GM21528 (cell line): ENCODE measurements at regions not wholly inside any gene's neighbourhood (a gene's known extent, or its start where the extent isn't known, plus 50 kb on each side); places are given as distances from the start of the nearest gene placed in this dataset.
A peak's percentile ranks its signal among the peaks of the same experiment; 100 is the strongest.
"Not testable (repeated sequence)": the region's sequence is repeated elsewhere in the genome, so short reads cannot be mapped to it uniquely, and the experiment has no call there.

Source experiments
- ATAC-seq: cut with Tn5 transposase; IDR thresholded peaks from one replicate; pipeline ENCODE4 v1.9.1; 2021; ENCODE audit warnings: mild to moderate bottlenecking, moderate library complexity; ENCODE audit not compliant: unreplicated experiment, low FRiP score

DNA sequence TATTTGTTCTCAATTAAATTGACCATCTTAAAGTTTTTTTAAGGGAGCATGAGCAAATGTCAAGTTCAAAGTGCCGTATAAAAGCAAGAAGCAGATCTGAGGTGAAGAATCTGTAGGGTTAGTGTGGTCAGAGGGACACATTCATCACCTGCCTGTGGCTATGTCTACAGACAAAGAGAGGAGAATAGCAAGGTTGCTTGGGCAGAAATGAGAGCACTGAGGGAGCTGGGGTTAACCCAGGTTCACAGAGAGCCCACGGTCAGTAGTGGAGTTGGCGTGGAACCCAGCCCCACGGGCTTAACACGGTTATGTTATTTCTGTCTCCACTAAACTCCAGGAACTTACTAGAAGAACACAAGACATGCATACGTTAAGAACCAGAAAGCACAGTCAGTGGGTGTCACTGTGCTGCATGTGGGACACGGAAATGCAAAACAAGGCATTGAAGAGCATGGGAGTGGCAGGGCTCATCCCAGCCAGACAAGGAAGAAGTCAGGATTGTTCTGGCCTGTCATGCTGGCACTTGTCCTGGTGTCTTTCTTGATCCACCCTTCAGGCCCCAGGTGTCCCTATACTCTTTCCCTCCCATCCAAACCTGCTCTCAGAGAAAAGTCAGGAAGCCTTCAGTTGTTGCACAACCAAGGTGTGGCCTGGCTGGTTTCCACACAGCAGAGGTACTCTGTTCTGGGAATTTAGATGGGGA lies 95.5 kb upstream of the IVNS1ABP start:
- no peak for ATAC-seq

DNA sequence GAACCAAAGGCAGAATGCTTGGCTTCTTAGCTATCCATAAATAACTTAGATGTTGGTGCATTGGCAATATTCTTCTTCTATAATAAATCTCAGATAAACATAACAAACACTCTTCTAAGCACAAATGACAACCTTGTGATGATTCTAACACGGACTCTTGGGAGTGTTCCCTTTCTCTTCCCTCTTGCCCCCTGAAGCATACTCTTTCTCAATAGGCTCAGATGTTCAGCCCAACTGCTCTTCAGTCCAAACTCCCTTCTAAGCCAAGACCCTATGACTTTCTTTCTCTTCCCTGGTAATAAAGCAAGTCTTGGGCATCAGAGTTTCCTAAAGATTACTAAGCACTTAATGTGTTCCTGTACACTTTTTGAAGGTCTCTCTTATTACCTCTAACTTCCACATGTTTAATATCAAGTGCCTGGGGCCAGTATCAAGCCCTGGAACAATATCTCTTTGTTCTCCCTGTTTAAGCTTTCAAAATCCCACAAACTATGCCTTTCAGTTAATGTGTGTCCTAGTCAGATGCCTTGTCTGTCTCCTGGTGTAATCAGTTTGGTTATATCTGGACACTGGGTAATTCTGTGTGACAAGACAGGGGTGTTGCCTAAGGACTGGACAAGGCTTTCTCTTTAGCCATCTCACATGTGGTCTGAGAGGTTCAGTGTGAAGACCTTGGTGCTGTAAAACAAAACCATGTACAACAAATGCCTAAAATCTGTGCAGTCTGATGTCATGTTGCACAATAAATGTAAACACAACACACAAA lies 92.9 kb upstream of the IVNS1ABP start:
- ATAC-seq, result no peak

DNA sequence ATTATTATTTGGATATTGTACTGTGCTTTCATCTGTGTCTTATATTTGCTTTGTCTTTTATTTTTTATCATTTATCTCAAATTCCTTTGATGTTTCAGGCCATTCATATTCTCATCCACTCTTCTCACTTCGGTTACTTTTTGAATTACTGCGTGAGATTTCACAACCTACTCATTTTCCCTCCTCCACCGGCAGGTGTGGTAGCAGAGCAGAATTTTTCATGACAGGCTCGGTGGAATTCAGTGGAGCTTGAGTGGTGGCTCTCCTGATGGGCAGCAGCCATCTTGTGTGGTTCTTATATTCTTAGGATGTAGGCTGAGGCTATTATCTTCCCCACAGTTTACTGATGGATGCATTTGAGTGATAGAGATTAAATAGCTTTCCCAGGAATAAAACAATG lies 92.3 kb upstream of the IVNS1ABP start:
- ATAC-seq, result no peak

DNA sequence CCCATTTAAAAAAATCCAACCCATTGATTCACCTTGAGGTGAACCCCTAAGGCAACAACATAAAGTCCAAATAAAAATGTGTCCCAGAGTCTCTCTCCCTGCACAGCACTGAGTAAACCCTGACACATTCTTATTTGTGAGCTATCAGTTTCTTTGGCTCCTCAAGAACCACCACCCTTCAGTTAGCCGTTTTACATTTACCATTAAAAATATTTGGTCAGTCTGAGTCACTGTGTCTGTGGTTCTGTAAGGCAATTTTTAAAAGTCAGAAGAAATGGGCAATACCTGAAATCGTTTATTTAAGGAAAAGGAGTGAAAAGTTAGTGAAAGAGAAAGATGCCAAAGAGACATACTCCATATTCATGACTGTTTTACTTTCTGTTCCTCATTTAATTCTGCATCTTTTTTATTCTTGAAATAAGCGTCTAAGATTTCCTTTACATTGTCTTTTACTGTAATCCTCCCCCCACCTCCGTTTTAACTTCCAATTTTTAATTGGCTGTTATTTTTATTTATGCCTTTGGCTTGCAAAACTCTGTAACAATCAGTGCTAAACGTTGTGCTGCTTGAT lies 91.7 kb upstream of the IVNS1ABP start:
- ATAC-seq, result no peak

DNA sequence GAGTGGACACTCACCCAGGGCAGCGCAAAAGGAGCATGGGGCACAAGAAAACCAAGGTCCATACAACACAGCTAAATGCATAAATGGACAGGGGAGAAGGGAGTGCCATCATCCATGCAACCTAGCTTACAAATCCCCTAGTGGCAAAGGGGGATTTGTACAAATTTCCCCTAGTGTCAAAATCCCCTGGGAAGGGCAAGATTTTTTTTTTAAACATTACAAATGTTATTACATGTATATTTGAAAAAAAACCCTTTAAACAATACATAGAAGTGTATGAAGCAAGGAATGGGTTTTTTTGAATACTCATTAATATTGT lies 89.6 kb upstream of the IVNS1ABP start:
- ATAC-seq, result no peak

DNA sequence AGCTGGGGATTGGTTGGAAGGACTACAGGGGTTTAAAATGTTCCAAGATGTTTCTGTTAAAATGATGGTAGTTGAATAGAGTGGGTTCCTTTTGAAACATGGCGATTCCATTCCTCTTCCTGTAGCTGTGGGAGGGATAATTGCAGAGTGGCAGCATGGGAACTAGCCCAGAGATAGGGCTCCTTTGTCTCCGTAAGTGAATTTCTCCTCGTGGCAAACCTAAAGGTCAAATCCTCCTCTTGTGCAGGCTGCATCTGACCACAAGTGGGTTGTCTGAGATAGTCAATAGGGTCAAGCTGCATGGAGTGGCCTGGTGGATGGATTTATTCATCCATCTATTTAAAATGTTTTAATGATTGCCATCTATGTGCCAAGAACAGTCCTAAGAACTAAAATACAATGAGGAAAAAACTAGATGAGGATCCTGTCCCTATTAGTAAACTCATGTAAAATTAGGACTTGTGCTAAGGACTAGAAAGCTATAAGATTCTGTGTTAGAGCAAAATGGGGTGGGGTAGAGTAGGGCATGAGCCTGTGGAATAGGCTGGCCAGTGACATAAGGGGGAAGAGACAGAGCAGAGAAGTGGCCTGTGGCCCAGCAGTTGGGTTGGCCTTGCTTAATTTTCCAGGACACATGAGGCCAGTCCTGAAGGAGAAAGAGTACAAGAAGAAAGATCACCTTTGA lies 89.1 kb upstream of the IVNS1ABP start:
- no peak for ATAC-seq

DNA sequence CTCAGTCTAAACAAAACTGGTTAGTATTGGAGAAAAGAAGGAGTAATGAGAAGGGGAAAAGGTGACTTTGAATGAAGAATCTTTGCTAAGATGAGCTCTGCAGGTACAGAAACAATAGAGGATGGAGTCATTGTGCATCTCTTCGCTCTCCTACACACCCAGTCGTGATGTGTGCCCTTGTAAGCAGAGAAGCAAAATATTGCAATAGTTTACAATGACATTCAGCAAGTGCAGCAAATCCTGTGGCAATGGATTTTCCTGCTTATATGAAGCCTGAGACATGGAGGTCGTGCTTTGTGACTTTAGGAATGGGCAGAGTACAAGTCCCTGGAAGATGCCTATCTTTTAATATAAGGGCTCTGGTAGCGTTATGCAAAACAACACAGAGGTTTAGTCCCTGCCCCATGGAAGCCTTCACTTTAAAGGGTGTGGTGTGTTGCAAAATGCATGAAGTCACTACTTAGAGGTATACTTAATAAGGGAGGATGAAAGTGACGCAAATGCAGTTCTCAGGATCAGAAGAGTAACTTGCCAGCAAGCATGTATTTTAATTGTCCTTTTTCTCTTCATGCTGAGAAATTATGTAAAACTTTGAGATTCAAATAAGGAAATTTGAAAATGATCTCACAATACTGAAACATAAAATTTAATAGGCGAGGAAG lies 88.0 kb upstream of the IVNS1ABP start:
- no peak for ATAC-seq

DNA sequence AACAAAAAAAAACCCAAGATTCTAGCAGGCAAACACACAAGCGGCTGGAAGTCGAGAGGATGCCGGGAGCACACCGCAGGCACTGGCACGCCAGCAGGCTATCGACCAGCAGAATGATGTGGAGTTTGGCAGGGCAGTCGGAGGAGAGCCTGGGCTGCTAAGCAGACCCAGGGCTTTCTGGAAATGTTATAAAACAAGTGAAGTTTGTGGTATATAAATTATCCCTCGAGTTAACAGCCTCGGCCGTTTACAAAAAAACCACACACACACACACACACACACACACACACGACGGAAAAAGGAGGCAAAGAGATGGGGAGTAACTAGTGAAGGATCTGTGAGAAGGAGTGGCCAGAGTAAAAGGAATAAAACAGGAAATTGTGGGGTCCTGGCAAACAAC lies 87.2 kb upstream of the IVNS1ABP start:
- no peak for ATAC-seq

DNA sequence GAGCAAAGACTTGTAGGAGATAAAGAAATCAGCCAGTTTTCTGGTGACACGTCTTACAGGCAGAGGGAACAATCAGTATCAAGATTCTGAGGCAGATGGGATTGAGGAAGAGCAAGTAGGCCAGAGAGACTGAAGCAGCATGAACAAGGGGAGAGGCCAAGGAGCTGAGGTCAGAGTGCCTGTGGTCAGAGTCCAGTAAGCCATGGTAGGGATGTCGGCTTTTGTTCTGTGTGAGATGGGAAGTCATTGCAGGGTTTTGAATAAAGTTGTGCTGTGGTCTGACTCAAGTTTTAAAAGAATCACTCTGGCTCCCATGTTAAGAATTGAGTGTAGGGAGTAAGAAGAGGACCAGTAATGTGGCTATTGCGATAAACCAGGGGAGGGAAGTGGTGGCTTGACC lies 85.9 kb upstream of the IVNS1ABP start:
- no peak for ATAC-seq

DNA sequence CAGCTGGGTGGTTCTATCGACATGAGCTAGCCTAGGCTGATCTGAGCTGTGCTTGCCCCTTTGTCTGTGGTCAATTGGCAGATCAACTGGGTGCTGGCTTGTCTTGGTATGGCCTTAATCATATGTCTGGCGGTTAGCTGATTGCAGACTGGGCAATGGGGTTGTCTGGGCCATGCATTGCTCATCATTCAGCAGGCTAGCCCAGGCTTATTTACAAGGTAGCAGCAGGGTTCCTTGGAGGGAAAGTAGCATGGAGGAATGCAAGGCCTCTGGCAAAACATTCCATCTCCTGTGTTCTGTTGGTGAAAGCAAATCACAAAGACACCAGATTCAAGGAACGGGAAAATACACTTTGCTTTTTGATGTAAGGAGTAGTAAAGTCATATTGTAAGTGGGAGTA lies 84.0 kb upstream of the IVNS1ABP start:
- ATAC-seq, result no peak

DNA sequence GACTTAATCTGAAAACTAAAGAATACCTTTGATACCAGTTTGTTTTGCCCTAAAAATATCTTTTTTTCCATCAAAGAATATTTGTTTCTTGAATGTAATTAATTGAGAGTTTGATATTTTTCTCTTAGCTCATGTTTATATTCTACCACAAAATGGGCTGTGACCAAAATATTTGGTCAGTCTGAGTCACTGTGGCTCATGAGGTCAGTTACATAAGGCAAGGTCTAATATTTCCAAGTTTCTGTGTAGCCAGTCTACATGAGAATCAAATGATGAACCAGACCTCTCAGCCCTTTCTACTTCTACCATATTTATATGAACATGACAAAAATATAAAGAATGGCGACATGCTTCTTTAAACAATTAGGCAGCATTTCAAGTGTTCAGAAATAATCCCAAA lies 83.0 kb upstream of the IVNS1ABP start:
- no peak for ATAC-seq

DNA sequence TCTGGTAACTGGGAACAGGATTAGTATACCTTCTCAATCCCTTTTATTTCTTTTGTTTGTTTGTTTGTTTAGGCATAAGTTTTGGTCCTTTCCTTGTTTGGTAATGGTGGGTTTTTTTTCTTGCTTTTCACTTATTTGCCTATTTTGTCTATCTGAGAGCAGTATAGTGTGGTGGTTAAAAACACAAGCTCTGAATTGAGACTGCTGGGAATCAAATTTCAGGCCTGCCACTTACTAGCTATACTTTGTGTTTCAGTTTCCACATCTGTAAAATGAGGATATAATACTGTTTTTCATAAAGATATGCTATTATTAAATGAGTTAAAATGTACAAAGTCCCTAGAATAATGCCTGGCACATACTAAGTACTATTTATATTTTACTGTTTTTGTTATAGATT lies 81.6 kb upstream of the IVNS1ABP start:
- peak; percentile 64 for ATAC-seq

DNA sequence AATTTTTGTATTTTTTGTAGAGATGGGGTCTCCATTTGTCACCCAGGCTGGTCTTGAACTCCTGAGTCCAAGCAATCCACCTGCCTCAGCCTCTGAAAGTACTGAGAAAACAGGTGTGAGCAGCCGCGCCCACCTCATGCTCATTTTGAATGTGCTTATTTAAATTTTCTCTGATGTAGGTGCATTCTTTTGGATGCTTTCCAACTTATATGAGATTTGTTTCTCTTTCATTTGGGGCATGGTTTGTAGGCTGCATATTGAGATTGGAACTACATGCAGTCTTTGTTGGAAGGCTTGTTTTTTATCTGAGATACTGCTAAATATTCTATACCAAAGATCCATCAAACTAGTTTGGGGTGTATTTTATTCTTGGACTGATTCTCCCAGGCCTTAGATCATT lies 81.0 kb upstream of the IVNS1ABP start:
- no peak for ATAC-seq

DNA sequence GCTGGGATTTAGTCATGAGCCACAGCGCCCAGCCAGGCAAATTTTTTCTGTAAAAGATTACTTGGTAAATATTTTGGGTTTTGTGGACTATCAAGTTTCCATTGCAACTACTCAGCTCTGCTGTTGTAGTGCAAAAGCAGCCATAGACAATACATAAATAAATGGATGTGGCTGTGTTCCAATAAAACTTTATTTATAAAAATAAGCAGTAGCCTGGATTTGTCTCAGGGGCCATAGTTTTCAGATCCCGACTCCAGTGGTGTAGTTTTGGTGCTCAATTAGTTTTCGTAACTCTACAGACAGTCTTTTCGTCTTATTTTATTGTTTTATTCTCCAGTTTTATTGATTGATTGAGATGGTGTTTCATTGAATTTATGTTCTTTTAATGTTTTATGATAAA lies 80.1 kb upstream of the IVNS1ABP start:
- ATAC-seq, result no peak

DNA sequence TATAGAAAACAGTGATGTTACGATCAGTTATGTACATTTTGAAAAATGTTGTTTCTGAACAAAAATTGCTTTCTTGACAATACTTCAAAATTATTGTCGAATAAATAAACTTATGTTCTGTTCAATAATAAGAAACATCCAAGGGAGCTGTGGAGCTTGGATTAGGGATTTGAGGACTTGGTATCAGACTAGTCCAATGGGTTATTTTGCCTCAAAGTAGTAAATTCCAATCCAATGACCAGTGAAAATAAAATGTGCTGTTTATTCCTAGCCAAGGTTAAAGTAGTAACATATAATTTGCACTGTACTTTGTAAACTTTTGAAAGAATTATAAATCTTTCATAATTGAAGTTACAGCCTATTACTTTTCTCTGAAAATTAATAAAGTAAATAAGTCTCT lies 79.1 kb upstream of the IVNS1ABP start:
- ATAC-seq, result no peak

DNA sequence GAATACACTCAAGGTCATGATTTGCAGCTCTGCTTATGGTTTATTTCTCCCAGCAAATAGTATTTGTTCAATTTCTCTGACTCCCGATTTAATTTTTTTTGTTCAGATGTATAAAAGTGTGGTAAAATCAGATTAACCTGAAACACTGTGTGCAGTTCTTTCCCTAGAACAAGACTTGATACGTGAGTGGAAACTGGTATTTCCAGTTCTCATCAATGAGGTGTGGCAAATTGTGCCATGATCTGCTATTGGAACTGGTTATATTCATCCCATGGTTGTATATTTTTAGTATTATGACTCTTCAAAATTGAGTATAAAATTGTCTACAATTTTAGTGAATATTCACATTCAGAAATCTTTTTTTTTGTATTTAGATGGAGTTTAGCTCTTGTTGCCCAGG lies 76.8 kb upstream of the IVNS1ABP start:
- ATAC-seq, result no peak

DNA sequence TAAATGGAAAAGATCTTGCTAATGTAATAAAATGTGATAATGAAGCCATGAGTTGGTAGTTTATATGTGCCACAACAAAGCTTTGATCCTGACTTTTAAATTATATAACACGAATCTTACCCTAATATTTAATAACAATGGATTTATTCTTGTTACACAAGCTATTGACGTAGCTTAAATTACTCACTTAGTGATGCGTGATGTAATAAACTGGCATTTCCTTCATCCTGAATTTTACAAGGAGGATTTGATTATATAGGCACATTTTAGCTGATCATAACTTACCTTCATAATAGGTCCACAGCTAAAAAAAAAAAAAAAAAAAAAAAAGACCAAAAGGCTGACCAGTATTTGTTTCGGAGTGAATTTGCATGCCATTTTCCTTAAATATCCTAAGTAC lies 76.2 kb upstream of the IVNS1ABP start:
- ATAC-seq, result no peak

DNA sequence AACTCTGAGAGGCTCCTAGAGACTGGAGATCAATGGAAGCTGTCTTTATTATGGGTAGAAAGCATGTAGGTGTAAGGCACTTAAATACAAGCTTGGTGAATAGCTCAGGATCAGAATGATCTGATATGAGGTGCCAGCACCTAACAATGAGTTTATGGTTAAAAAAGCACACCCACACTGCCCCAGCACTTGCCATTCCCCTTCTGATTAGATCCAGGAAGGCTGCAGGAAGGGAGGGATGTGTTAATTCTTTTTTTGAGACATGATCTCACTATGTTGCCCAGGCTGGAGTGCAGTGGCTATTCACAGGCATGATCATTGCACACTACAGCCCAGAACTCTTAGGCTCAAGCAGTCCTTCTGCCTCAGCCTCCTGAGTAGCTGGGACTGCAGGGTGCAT lies 71.8 kb upstream of the IVNS1ABP start:
- no peak for ATAC-seq

DNA sequence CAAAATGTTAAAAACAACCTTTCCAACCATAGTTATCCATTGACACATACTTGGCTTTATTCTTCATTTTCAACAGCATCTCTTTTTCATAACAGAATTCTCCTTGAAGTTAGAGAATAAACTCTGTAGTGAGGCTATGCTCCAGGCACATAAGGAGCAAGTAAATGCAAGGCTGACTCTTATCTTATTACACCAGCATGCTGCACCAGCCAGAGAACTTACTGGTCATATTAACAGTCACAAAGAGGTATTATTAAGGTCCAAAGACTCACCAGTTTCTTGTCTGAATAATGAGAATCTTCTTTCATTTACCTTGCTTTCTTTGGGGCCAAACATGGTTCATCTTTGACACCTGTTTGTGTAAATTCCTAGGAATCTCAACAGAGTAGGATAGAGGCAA lies 71.3 kb upstream of the IVNS1ABP start:
- ATAC-seq, result no peak

DNA sequence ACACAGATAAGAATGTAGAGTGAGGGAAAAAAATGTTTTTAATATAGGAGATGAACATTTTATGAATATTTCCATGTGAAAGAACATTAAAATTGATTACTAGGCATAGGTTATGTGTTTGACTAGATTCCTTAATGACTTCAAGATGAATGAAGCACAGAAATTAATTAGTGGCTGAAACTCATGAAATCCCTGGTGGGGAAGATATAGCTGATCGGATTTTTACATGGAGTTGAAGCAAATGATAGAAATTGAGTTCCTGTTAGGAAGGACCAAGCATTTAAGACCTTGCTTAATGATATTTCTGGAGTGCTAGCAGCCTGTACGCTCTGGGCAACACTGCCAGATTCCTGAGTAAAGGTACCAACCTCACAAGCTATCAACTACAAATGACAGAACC lies 68.9 kb upstream of the IVNS1ABP start:
- no peak for ATAC-seq

DNA sequence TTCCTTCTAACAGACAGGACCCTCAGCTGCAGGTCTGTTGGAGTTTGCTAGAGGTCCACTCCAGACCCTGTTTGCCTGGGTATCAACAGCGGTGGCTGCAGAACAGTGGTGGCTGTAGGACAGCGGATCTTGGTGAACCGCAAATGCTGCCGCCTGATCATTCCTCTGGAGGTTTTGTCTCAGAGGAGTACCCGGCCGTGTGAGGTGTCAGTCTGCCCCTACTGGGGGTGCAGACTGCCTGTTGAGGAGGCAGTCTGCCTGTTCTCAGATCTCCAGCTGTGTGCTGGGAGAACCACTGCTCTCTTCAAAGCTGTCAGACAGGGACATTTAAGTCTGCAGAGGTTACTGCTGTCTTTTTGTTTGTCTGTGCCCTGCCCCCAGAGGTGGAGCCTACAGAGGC lies 66.8 kb upstream of the IVNS1ABP start:
- ATAC-seq, result not testable (repeated sequence)
